Hepatocyte (in vitro differentiated cells): ENCODE measurements at regions not wholly inside any gene's neighbourhood (a gene's known extent, or its start where the extent isn't known, plus 50 kb on each side); places are given as distances from the start of the nearest gene placed in this dataset.
A peak's percentile ranks its signal among the peaks of the same experiment; 100 is the strongest.

Source experiments
- DNase-seq: peaks from one replicate; pipeline ENCODE4 v3.0.0-alpha.2; 2016; ENCODE audit warnings: low spot score
- H2AFZ ChIP-seq: fragments of 200-600 bp; sonication (generic); 2 replicates; pipeline ENCODE4 v1.6.0; 2016; ENCODE audit warnings: antibody characterized with exemption, mild to moderate bottlenecking
- H3K27ac ChIP-seq: fragments of 200-600 bp; sonication (generic); 2 replicates; pipeline ENCODE4 v1.5.1; 2016; ENCODE audit warnings: mild to moderate bottlenecking
- H3K27me3 ChIP-seq: fragments of 200-600 bp; sonication (generic); 2 replicates; pipeline ENCODE4 v1.6.1; 2016
- H3K36me3 ChIP-seq: fragments of 200-600 bp; sonication (generic); replicated peaks from 2 replicates; pipeline ENCODE4 v1.5.1; 2016; ENCODE audit warnings: low read depth; ENCODE audit not compliant: insufficient read depth
- H3K4me1 ChIP-seq: fragments of 200-600 bp; sonication (generic); 2 replicates; pipeline ENCODE4 v1.5.1; 2016; ENCODE audit warnings: mild to moderate bottlenecking, moderate library complexity; ENCODE audit not compliant: insufficient read depth
- H3K4me2 ChIP-seq: fragments of 200-600 bp; sonication (generic); 2 replicates; pipeline ENCODE4 v1.6.0; 2016
- H3K4me3 ChIP-seq: fragments of 200-600 bp; sonication (generic); 2 replicates; pipeline ENCODE4 v1.5.1; 2016; ENCODE audit warnings: mild to moderate bottlenecking
- H3K79me2 ChIP-seq: fragments of 200-600 bp; sonication (generic); 2 replicates; pipeline ENCODE4 v1.6.0; 2017; ENCODE audit warnings: mild to moderate bottlenecking
- H3K9me2 ChIP-seq: fragments of 200-600 bp; sonication (generic); replicated peaks from 2 replicates; pipeline ENCODE4 v1.6.0; 2017; ENCODE audit warnings: mild to moderate bottlenecking; ENCODE audit not compliant: insufficient read depth
- H3K9me3 ChIP-seq: fragments of 200-600 bp; sonication (generic); 2 replicates; pipeline ENCODE4 v1.5.1; 2016; ENCODE audit warnings: low read depth, mild to moderate bottlenecking
- H4K20me1 ChIP-seq: fragments of 200-600 bp; sonication (generic); 2 replicates; pipeline ENCODE4 v1.6.0; 2016; ENCODE audit warnings: mild to moderate bottlenecking; ENCODE audit not compliant: insufficient read depth, poor library complexity, severe bottlenecking
- EZH2 ChIP-seq: fragments of 200-600 bp; sonication (generic); IDR thresholded peaks from 2 replicates; pipeline ENCODE4 v1.6.1; 2016; ENCODE audit warnings: antibody characterized with exemption, mild to moderate bottlenecking, borderline replicate concordance
- EZH2phosphoT487 ChIP-seq: fragments of 200-600 bp; sonication (generic); IDR thresholded peaks from one replicate; pipeline ENCODE4 v1.6.1; 2018; ENCODE audit warnings: antibody characterized with exemption, mild to moderate bottlenecking, low read depth, moderate library complexity; ENCODE audit not compliant: unreplicated experiment, severe bottlenecking
- WGBS: methylation state at CpG from one replicate; pipeline ENCODE4 v1.1.6; 2016; ENCODE audit warnings: low lambda C conversion rate; ENCODE audit errors: missing lambda C conversion rate; 5-methylcytosine and 5-hydroxymethylcytosine counted together
- TF ChIP-seq, protein P1 (sequence below): fragments of 200-600 bp; sonication (generic); IDR thresholded peaks from 2 replicates; pipeline ENCODE4 v1.5.1; 2016; ENCODE audit warnings: antibody characterized with exemption, mild to moderate bottlenecking; ENCODE audit not compliant: poor library complexity

GRCh38 chr7:25647872-25648271, 419.6 kb upstream of the NPVF start:
- WGBS = 89% methylated on average over 2 of the region's 2 CpGs
- TF ChIP-seq EZH2 (no peak), EZH2phosphoT487 (no peak)
- TF ChIP-seq, protein P1, sequence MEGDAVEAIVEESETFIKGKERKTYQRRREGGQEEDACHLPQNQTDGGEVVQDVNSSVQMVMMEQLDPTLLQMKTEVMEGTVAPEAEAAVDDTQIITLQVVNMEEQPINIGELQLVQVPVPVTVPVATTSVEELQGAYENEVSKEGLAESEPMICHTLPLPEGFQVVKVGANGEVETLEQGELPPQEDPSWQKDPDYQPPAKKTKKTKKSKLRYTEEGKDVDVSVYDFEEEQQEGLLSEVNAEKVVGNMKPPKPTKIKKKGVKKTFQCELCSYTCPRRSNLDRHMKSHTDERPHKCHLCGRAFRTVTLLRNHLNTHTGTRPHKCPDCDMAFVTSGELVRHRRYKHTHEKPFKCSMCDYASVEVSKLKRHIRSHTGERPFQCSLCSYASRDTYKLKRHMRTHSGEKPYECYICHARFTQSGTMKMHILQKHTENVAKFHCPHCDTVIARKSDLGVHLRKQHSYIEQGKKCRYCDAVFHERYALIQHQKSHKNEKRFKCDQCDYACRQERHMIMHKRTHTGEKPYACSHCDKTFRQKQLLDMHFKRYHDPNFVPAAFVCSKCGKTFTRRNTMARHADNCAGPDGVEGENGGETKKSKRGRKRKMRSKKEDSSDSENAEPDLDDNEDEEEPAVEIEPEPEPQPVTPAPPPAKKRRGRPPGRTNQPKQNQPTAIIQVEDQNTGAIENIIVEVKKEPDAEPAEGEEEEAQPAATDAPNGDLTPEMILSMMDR = no peak
- H3K27ac ChIP-seq = no peak overlapping the region

GRCh38 chr7:25652366-25652765, 424.1 kb upstream of the NPVF start:
- Histone ChIP-seq H3K27me3 (no peaks in the 10 kb centered on the region), H4K20me1 (no peaks in the 10 kb centered on the region), H3K4me3 (no peak overlapping the region), H3K36me3 (no peaks in the 10 kb centered on the region), H3K79me2 (no peaks in the 10 kb centered on the region), H3K4me2 (no peak overlapping the region), H3K27ac (no peak overlapping the region), H2AFZ (no peak overlapping the region), H3K9me2 (no peaks in the 10 kb centered on the region), H3K9me3 (no peaks in the 10 kb centered on the region), H3K4me1 (peaks cover 1% of the 10 kb centered on the region)
- WGBS = 88% methylated on average over 1 of the region's 1 CpG
- TF ChIP-seq, protein P1 = no peak
- TF ChIP-seq EZH2phosphoT487 (no peak), EZH2 (no peak)
- no peak for DNase-seq

More at GRCh38 chr7:25647872-25648271, 419.6 kb upstream of the NPVF start:
- no peaks in the 10 kb centered on the region for H3K9me3 ChIP-seq
- H2AFZ ChIP-seq = no peak overlapping the region
- H4K20me1 ChIP-seq = no peaks in the 10 kb centered on the region
- no peaks in the 10 kb centered on the region for H3K4me1 ChIP-seq
- no peaks in the 10 kb centered on the region for H3K9me2 ChIP-seq
- H3K27me3 ChIP-seq = no peaks in the 10 kb centered on the region
- H3K79me2 ChIP-seq = no peaks in the 10 kb centered on the region
- H3K4me2 ChIP-seq = no peak overlapping the region
- no peak overlapping the region for H3K4me3 ChIP-seq
- no peaks in the 10 kb centered on the region for H3K36me3 ChIP-seq
- DNase-seq = no peak

DNA sequence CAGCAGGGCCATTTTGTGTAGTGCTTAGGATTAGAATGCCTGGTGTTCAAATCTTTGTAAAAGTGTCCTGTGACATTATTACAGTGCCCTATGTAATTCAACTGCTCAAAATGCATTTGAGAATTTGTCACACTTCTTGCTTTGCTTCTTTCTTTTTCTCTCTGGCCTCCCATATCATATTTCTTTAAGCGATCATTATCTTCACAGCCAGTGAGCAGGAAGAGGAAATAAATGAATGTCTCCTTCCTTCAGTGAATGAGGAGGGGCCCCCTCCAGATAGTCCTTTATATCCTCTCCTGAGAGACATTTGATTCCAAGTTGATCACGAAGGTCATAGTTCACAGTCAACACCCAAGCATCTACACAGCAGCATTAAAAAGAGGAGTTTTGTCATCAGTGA, 425.1 kb upstream of the NPVF start:
- H3K9me3 ChIP-seq = no peaks in the 10 kb centered on the region
- H3K36me3 ChIP-seq = no peaks in the 10 kb centered on the region
- no peak for TF ChIP-seq EZH2
- WGBS = 82% methylated on average over 2 of the region's 2 CpGs
- H3K4me2 ChIP-seq = no peak overlapping the region
- no peaks in the 10 kb centered on the region for H3K9me2 ChIP-seq
- peaks cover 6% of the 10 kb centered on the region for H3K4me1 ChIP-seq
- no peaks in the 10 kb centered on the region for H3K79me2 ChIP-seq
- H2AFZ ChIP-seq = no peak overlapping the region
- no peak for DNase-seq
- no peak overlapping the region for H3K27ac ChIP-seq
- no peak overlapping the region for H3K4me3 ChIP-seq
- no peaks in the 10 kb centered on the region for H3K27me3 ChIP-seq
- H4K20me1 ChIP-seq = no peaks in the 10 kb centered on the region

GRCh38 chr7:25656071-25656470, 427.8 kb upstream of the NPVF start:
- H3K4me2 ChIP-seq = peak overlapping the region; percentile 4
- H3K27me3 ChIP-seq = no peaks in the 10 kb centered on the region
- peak overlapping the region; percentile 48 for H3K27ac ChIP-seq
- no peaks in the 10 kb centered on the region for H3K9me3 ChIP-seq
- H3K9me2 ChIP-seq = no peaks in the 10 kb centered on the region
- H2AFZ ChIP-seq = no peak overlapping the region
- H3K4me1 ChIP-seq = peaks cover 21% of the 10 kb centered on the region
- H3K4me3 ChIP-seq = no peak overlapping the region
- TF ChIP-seq EZH2phosphoT487 = no peak
- TF ChIP-seq EZH2 = no peak
- TF ChIP-seq, protein P1 = no peak
- no peaks in the 10 kb centered on the region for H3K79me2 ChIP-seq
- 38% methylated on average over 1 of the region's 1 CpG for WGBS
- H3K36me3 ChIP-seq = no peaks in the 10 kb centered on the region
- no peak for DNase-seq
- H4K20me1 ChIP-seq = no peaks in the 10 kb centered on the region
